NCI-H2196 (cell line): ENCODE measurements at regions not wholly inside any gene's neighbourhood (a gene's known extent, or its start where the extent isn't known, plus 50 kb on each side); places are given as distances from the start of the nearest gene placed in this dataset.

Experiments used
- DNase-seq: peaks from one replicate; lab custom pipeline; 2025; ENCODE audit not compliant: unreplicated experiment; lab: John Stamatoyannopoulos, UW

DNA sequence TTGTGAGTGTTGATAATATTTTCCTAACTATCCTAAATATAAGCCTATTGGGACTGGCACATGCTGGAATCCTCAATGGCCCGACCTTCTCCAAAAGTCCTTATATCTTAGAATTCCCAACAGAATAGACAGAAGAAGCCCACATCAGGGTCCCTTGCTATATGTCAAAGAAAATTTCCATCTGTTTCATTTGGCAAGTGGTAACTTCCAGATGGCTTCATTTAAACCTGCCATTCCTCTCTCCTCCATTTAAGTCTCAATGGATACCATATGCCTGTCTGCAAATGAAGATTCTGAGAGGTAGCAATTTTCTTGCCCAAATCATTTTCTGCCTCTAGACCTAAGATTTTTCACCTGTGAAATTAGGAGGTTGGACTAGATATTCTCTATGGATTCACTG lies 73.1 kb upstream of the KCNA4 start:
- no peak for DNase-seq

DNA sequence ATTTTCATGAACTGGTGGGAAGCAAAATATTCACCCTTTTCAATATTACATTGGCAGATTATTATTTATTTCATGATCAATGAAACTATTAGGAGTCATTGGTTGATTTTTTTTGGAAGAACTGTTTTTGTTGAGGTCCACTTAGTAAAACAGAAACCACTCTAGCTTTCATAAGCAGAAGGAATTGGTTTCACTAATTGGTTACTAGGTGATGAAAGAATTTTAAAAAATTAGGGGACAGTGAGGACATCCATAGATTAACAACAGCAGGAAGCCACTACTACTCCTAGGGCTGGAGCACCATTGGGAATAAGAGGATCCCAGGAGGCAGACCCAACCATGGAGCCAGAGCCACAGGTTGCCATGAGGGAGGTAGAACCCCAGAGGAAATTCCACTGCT lies 74.4 kb upstream of the KCNA4 start:
- DNase-seq, result no peak

DNA sequence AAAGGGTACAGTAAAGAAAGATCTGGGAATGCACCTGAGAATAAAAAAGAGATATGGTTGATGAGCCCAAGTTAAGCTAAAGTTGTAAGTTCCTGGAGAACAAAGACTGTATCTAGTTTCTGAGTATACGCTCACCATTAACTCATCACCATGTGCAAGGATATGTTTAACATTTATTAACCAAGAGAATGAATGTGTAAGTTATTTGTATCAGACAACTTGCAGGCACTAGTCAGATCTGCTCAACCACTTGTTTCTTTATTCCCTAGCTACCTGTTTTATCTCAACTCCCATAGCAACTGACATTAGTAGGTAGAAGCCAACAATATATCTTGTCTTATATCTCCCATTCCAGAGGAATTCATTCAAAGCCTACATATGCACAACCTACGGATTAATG lies 74.9 kb upstream of the KCNA4 start:
- DNase-seq, result no peak

DNA sequence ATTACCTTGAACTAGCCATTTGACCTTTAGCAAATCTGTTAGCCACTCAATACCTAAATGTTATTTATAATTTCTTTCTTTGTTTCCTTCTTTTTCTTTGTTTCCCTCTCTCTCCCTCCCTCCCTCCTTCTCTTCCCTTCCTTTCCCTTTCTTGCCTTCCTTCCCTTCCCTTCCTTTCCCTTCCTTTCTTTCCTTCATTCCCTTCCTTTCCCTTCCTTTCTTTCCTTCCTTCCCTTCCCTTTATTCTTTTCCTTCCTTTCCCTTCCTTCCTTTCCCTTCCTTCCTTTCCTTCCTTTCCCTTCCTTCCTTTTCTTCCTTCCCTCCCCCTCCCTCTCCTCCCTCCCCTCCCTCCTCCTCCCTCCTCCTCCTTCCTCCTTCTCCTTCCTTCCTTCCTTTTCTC lies 75.7 kb upstream of the KCNA4 start:
- DNase-seq, result no peak

DNA sequence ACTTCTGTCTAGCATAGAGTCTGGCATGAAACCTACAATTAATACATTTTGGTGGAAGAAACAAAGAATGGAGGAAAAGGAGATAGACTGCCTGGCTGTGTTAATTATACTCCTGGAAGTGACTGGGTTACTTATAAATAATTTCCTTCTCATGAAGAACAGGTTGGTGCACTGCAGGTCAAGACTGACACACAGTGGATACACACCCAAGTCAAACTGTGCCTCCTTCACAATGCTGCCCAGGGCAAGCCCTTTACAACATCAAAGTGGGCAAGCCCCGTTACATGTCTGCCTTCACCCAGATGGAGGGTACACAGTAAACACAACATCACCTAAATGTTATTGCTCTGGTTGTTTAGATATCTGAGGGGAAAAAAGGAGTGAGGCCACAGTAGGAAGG lies 83.7 kb upstream of the KCNA4 start:
- no peak for DNase-seq

DNA sequence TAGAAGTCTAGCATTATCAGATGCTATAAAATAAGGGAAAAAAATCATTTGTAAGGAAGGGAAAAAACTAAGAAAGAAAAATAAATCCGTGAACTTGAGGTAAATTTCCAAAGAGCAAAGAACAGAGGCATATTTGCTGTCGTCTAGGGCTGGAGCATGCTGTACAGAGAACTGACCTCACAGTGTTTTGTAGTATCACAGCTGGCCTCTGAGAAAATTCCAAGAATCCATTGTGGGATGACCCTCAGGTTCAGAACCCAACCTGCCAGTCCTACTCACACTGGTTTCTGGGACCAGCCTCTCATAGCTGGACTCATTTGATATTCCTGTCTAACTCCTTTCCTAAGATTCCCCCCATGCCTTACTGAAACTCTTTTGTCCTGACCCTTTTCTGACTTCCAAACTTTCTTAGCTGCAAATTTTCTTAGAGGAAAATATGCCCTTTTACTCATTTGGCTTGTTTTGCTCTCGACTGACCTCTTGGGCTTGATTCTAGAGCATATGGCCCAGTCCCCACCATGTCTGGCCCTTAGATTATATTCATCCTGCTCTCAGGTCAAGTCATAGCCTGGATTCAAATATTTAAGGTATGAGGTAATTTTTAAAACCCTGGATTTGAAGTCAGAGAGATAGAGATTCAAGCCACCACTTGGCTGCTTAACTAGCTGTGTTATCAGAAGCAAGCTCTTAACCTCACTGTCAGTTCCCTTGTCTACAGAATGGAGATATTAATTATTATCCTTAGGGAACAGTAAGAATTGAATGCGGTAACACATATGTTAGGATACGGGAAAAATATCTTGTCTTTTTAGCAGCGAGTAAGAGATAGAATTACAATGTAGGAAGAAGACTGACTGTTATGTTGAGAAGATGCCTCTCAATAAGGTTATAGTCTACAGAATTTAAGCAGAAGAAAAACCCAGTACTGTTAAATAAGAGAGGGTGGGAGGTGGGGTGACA lies 89.7 kb upstream of the KCNA4 start:
- DNase-seq, result no peak

DNA sequence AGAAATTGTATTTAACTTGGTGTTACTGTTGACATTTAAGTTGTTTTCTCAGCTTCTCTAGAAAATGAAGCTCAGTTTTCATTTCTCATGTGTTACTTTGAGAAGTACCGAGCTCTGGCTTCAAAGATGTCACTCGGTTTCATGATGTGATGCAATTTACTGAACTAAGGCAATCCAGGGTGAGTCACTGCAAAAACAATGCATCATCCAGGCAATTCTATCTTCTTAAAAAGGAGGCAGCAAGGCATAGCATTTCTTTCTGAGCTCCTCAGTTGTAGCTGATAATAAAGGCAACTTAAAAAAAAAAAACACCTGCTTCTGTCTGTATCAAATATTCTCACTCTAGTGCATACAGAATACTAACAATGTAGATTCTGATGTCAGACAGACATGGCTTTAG lies 91.1 kb upstream of the KCNA4 start:
- DNase-seq, result no peak

DNA sequence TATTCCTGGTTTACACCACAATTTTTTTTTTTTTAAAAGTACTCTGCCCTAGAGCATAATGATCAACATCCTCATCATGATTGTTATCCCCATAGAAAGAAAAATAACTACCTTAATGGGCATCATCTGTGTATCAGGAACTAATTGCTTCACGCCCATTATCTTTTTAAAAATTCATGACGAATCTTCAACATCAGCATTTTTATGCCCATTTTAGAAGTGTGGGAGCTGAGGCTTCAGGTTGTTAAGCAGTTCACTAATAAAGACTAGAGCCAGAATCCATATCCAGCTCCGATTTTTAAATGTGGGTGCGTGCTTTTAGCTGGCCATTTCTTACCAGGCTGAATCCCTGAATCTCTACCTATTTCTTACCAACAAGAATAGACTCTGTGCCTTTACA lies 92.9 kb upstream of the KCNA4 start:
- DNase-seq, result no peak

DNA sequence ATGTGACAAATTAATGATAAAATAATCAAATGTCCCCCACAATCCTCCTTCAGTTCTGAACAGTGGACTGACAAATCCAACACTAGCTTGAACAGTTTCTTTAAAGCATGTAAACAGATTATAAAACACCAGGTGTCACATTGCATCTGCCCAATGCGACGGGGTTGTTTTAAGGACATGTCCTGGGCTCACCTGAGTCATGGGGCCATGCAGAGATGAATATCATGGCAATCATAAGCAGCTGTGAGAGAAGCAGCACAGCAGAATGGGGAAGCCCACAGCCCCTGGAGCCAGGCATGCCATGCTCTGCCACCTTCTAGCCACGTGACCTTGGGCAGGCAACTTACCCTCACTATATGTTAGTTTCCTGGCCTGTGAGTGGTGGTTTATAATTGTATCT lies 93.9 kb upstream of the KCNA4 start:
- no peak for DNase-seq

DNA sequence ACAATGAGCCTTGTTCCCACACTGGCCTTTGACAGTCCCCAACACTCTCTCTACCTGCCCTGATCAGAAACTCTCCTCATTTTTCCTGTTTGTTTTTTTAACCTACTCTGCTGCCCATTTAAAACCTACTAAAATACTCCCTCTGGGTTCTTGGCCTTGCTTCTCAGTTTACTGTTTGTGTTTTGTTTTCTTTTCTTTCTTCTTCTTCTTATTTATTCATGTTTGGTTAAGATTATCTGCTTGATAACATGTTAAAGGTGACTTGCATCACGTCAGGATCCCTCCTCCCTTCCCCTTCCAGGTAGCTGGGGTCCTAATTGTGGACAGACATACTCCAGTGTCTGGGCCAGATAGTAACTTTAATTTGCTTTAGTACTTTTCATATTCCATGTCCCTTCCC lies 95.0 kb upstream of the KCNA4 start:
- no peak for DNase-seq

DNA sequence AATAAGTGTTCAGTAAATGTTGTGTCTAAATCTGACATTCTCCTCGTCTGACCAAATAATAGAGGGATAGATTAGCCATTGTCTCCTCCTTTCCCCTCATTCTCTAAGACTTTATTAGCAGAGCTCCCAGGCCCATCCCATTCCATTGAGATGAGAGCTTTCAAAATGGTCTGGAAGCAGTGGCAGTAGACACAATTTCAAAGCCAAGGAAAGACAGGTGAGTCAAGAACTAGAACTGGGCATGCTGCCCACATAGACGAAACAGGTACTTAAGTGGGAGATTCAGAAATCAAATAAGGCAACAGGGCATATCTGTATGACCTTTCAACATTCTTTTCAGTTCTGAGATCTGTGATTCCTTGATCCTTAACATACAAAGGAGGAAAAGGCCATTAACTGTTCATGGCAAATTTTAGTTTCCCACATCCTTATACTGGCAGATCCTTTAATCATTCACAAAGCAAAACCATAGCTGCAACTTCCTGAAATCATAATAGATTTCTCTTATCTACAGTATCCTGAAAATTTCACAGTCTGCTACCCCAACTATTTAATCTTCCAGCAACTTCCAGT lies 96.6 kb upstream of the KCNA4 start:
- DNase-seq, result no peak

DNA sequence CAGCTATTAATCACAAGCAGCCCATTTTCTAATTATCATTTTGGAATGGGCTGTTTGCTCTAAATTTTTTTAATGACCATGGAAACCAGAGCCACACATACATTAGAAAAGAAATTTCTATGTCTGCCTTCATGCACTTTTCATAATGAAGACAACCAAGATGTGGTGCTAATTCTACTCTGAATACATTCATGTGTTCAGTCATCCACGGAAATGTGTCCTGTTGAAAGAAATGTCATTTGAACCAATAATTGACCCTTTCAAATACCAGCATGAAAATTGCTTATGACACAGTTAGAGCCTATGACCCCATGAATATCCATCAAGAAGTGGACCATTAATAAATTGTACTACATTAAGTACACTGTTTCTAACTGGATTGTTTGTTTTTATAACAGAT lies 99.7 kb upstream of the KCNA4 start:
- no peak for DNase-seq

DNA sequence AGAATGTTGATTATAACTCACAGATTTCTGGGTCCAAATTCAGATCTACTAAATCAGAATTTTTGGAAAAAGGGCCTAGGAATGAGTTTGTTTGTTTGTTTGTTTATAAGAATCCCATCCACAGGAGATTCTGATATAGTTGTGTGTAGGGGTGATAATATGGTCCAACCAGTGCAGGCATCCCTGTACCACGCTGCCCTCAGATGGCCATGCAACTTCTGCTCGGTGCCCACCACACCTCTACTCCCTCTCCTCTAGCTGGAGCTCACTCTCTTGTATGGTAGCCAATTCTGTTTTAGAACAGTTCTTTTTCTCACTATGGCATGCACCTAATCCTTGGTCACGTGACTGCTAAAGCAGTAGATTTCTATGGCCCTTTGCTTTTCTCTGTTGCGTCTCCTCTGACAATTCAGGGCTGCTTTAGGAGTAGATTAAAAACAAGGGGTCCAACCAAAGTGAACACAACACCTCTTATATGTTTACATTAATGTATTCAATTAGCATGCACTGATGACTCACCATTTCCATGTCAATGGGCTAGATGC lies 103.3 kb upstream of the KCNA4 start:
- no peak for DNase-seq

DNA sequence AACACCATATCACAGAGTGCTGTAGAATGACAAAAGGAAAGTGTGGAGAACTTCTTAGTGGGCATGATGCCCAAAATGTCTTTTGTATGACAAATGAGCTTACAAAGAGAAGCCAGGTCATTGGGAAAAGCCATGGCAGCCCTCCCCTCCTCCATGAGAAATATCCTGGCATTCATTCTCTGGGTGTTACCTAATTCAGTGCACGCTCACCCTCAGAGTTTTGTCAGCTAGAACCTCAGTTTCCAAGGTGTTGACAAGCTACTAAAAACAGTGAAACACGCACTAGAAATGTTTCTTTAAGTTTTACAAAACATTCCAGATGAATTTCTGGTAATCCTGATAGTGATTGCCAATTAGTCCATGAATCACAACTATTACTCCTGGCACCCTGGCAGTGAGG lies 105.4 kb upstream of the FSHB start:
- no peak for DNase-seq

DNA sequence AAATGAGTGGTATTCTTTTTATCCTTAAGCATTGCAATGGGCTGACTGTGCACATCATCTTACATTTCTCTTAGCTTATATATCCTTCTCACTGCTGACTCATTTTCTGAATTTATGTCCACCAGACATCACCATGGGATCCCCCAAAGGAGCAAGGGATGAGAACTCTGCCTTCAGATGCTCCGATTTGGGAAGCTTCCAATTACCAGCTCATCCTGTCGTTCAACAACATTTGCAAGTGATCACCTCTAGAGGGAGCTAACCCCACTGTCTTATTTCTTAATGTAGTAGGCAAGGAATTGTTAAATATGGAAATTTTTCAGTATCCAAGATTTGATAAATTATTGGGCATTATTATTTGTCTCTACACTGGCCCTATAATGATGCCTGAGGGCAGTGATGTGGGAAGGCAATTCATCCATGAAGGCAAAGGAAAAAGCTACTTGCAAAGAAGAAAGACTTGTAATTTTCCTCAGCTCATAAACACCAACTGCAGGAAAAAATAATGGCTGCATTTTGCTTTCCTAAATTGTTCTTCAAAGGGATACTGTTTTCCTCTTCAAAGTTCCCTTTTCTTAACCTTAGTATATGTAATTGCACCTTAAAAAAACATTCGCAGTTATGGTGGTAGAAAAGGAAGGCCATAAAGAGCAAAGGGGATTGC lies 102.4 kb upstream of the FSHB start:
- DNase-seq, result peak; percentile 22

DNA sequence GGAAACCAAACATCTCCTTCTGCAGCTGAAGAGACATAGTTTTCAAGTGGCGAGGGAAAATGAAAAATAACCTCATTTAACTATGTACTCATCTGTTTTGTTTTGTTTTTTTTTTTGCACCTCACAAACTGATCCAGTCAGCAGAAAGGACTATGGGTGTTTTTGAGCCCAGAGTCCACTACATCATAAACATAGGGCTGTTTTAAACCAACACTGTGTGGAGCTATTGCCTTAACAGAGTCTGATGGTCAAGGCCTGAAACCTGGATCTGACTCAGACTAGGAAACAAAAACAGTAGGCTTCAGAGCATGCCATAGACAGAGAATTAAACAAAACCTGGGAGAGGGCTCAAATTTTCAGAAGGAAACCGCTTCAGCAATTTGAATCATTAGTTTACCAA lies 99.3 kb upstream of the FSHB start:
- DNase-seq, result no peak

DNA sequence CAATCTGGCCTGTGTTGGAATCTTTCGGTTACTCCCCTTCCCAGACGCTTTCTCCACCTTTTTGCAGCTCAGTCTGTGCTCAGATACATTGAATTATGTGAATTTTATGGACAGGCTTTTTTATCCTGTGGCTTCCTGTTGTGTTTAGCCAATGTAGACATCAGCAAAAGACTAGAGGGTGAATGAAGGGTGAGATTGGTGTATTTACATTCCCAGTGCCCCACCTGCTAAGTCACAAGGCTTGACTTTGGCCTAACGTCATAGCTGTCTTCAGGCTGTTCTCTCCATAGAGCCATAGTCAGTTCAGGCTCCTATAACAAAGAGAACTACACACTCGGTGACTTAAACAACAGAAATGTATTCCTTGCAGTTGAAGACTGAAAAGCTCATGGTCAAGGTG lies 97.5 kb upstream of the FSHB start:
- no peak for DNase-seq

DNA sequence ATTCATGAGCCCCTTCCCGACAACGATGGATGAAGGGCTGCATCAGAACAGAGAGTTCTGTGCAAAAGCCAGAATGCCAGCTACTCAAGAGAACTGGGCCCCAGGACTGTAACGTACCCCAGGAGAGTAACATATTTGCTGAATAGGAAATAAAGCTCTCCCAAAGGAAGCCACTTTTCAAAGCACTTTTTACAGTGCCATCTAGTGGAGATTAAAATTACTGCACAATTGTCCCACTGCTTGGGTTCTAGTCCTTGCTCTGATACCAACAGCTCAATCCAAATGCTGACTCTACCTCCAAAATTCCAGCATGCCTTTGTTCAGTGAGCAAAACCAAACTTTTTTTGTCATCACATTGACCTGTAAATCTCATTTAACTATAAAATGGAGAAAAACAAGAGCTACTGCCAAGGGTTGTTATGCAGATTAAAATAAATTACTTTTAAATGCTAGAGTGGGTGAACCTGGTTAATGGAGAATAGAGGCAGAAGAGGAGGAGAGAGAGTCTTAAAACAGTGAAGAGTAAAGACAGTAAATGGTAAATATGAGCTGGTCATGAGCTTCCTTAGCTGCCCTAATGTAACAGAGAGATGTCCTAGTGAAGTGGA lies 87.6 kb upstream of the FSHB start:
- peak; percentile 36 for DNase-seq

DNA sequence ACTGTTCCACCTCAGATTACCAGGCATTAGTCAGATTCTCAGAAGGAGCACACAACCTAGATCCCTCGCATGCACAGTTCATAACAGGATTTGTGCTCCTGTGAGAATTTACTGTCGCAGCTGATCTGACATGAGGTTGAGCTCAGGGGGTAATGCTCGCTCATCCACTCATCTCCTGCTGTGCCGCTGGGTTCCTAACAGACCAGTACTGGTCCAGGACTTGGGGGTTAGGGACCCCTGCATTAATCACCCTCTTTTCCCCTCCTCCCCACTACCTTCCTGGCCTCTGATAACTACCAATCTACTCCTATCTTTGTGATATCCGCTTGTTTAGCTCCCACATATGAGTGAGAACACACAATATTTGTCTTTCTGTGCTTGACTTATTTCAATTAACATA lies 83.5 kb upstream of the FSHB start:
- no peak for DNase-seq

DNA sequence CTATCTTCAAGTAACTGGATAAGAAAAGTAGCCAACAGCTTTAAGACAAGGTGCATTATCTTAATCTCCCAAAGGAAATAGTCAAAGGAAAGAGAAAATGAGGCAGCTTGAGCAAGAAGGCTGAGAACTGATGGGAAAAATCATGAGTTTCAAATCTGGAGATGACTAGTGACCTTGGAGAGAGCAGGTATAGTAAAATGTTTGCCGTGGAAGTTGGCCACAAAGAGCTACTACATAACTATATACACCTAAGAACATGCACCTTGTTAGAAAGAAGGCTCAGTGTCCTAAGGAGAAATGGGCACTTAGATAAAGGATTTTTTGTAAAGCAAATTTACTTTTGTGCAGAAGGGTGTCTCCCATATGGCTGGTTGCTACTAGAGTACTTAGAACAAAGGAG lies 80.8 kb upstream of the FSHB start:
- DNase-seq, result no peak

DNA sequence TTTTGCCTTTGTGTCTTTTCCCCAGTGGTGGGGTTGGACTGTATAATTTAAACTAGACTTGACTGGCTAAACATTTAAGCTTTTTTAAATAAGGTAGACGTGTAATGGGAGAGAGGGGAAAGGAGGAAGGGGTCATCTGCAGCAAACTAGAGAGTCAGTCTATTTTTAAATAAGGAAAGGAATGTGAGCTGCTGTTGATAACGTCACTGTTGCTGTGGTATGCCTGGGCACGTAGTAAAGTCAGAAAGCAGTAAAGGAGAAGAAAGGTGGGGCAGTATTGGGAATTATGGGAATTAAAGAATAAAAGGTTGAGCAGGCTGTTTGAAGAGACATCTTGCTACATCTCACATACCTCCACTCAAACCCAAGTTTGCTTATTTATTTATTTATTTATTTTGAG lies 80.4 kb upstream of the FSHB start:
- DNase-seq, result no peak

DNA sequence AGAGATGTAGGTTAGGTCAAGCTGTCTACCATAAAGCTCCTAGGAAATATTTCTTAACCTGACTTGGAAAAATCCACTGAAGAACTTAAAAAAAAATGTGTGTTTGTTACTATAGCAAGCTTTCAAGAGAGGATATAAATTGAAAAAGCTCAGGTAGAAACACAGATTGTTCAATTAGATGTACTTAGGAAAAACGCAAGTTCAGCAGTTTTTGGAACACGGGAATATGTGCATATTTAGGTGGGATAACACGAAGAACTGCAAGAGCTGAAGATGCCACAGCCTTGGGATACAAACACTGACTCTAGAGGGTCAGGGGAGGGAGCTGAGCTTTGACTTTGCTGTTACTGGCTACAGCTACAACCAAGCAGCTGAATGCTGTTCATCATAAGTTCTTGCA lies 77.8 kb upstream of the FSHB start:
- DNase-seq, result no peak
